HUES64 (cell line): ENCODE measurements at regions not wholly inside any gene's neighbourhood (a gene's known extent, or its start where the extent isn't known, plus 50 kb on each side); places are given as distances from the start of the nearest gene placed in this dataset.

Experiments
- H3K27ac ChIP-seq: 2 replicates; pipeline ENCODE4 v1.7.0; 2013; ENCODE audit warnings: low read depth, low read length, inconsistent platforms
- H3K27me3 ChIP-seq: 2 replicates; pipeline ENCODE4 v1.6.1; 2013; ENCODE audit warnings: mild to moderate bottlenecking, low read length; ENCODE audit not compliant: insufficient read depth
- H3K36me3 ChIP-seq: 2 replicates; pipeline ENCODE4 v1.6.1; 2013; ENCODE audit warnings: mild to moderate bottlenecking, low read length; ENCODE audit not compliant: insufficient read depth
- H3K4me1 ChIP-seq: 2 replicates; pipeline ENCODE4 v1.6.1; 2013; ENCODE audit warnings: mild to moderate bottlenecking, low read length, moderate library complexity; ENCODE audit not compliant: insufficient read depth
- H3K4me3 ChIP-seq: 2 replicates; pipeline ENCODE4 v1.5.1; 2013; ENCODE audit warnings: mild to moderate bottlenecking, low read length, moderate library complexity
- H3K9ac ChIP-seq: 2 replicates; pipeline ENCODE4 v1.6.1; 2013; ENCODE audit warnings: mild to moderate bottlenecking, low read depth, low read length
- H3K9me3 ChIP-seq: 2 replicates; pipeline ENCODE4 v1.6.1; 2013; ENCODE audit warnings: low read depth, low read length; ENCODE audit not compliant: insufficient read depth
- WGBS: fragments of 150-250, 120-280 bp; methylation state at CpG from one replicate; pipeline ENCODE4 v1.1.7; 2013; ENCODE audit warnings: missing lambda C conversion rate; 5-methylcytosine and 5-hydroxymethylcytosine counted together

GRCh38 chr15:94099574-94099960, 131.8 kb upstream of the MCTP2 start:
- Histone ChIP-seq H3K27ac (no peak overlapping the region), H3K9me3 (no peaks in the 10 kb centered on the region), H3K4me3 (no peak overlapping the region), H3K9ac (no peak overlapping the region), H3K27me3 (no peaks in the 10 kb centered on the region), H3K4me1 (no peaks in the 10 kb centered on the region), H3K36me3 (no peaks in the 10 kb centered on the region)
- 96% methylated on average over 3 of the region's 3 CpGs for WGBS

GRCh38 chr15:94098921-94099573, 132.3 kb upstream of the MCTP2 start:
- no peaks in the 10 kb centered on the region for H3K27me3 ChIP-seq
- no peak overlapping the region for H3K4me3 ChIP-seq
- H3K27ac ChIP-seq = no peak overlapping the region
- no peaks in the 10 kb centered on the region for H3K9me3 ChIP-seq
- no peak overlapping the region for H3K9ac ChIP-seq
- no peaks in the 10 kb centered on the region for H3K36me3 ChIP-seq
- 89% methylated on average over 4 of the region's 5 CpGs for WGBS
- H3K4me1 ChIP-seq = no peaks in the 10 kb centered on the region

GRCh38 chr15:94097552-94097951, 133.8 kb upstream of the MCTP2 start:
- H3K9me3 ChIP-seq = no peaks in the 10 kb centered on the region
- WGBS = 97% methylated on average over 6 of the region's 6 CpGs
- H3K27me3 ChIP-seq = no peaks in the 10 kb centered on the region
- H3K9ac ChIP-seq = no peak overlapping the region
- H3K36me3 ChIP-seq = no peaks in the 10 kb centered on the region
- H3K4me1 ChIP-seq = no peaks in the 10 kb centered on the region
- H3K27ac ChIP-seq = no peak overlapping the region
- H3K4me3 ChIP-seq = no peak overlapping the region

- no peak overlapping the region for H3K27ac ChIP-seq
- no peak overlapping the region for H3K9ac ChIP-seq
- 83% methylated on average over 1 of the region's 1 CpG for WGBS
- no peaks in the 10 kb centered on the region for H3K4me1 ChIP-seq
- H3K4me3 ChIP-seq = no peak overlapping the region
- H3K36me3 ChIP-seq = no peaks in the 10 kb centered on the region
- no peaks in the 10 kb centered on the region for H3K27me3 ChIP-seq
- H3K9me3 ChIP-seq = no peaks in the 10 kb centered on the region
Observed at GRCh38 chr15:94094310-94094709, 137.1 kb upstream of the MCTP2 start.

- Histone ChIP-seq H3K27ac (no peak overlapping the region), H3K36me3 (no peaks in the 10 kb centered on the region), H3K4me1 (no peaks in the 10 kb centered on the region; the same call in 1 of the 2 replicates), H3K27me3 (no peaks in the 10 kb centered on the region), H3K9ac (no peak overlapping the region), H3K4me3 (no peak overlapping the region), H3K9me3 (no peaks in the 10 kb centered on the region)
Observed at GRCh38 chr15:94086341-94086740, 145.0 kb upstream of the MCTP2 start.

- Histone ChIP-seq H3K9ac (no peak overlapping the region), H3K27me3 (no peaks in the 10 kb centered on the region), H3K4me3 (no peak overlapping the region), H3K9me3 (no peaks in the 10 kb centered on the region), H3K4me1 (peaks cover 6% of the 10 kb centered on the region; the same call in 1 of the 2 replicates), H3K36me3 (no peaks in the 10 kb centered on the region), H3K27ac (no peak overlapping the region)
- 88% methylated on average over 5 of the region's 6 CpGs for WGBS
Observed at GRCh38 chr15:94083467-94084052, 147.8 kb upstream of the MCTP2 start.

- H3K27ac ChIP-seq = no peak overlapping the region
- H3K36me3 ChIP-seq = no peaks in the 10 kb centered on the region
- peaks cover 6% of the 10 kb centered on the region; the same call in 1 of the 2 replicates for H3K4me1 ChIP-seq
- no peaks in the 10 kb centered on the region for H3K27me3 ChIP-seq
- H3K9me3 ChIP-seq = no peaks in the 10 kb centered on the region
- H3K9ac ChIP-seq = no peak overlapping the region
- no peak overlapping the region for H3K4me3 ChIP-seq
- 98% methylated on average over 4 of the region's 4 CpGs for WGBS
Observed at GRCh38 chr15:94081829-94082228, 149.5 kb upstream of the MCTP2 start.

DNA sequence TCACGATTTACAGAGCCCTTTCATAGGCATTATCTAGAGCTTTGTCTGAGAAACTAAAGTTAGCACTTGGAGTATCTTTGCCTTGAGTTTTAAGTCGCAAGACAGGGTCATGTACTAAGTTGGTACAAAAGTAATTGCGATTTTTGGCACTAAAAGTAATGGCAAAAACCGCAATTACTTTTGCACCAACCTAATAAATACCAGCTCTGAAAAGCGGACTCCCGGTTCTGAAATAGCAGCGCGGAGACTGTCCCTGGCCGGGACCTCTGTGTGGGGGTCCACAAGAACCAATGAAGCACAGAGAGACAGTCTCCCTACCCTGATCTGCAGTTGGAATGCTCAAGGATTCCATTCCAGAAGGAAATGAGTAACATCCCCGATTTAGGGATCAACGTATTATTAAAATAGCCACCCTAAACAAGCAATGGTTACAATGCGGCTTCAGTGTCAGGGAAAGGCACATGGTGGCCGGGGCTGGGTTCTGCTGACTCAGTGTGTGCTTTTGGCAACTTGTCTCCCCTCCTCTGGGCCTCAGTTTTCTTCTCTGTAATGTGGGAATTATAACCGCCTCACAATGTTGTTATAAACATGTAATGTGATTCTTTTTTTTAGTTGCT, 150.3 kb upstream of the MCTP2 start:
- peaks cover 6% of the 10 kb centered on the region; the same call in 1 of the 2 replicates for H3K4me1 ChIP-seq

GRCh38 chr15:94080416-94080815, 150.9 kb upstream of the MCTP2 start:
- no peak overlapping the region for H3K9ac ChIP-seq
- H3K36me3 ChIP-seq = no peaks in the 10 kb centered on the region
- no peak overlapping the region for H3K4me3 ChIP-seq
- H3K4me1 ChIP-seq = peaks cover 6% of the 10 kb centered on the region; the same call in 1 of the 2 replicates
- no peak overlapping the region for H3K27ac ChIP-seq
- 53% methylated on average over 8 of the region's 8 CpGs for WGBS
- H3K9me3 ChIP-seq = no peaks in the 10 kb centered on the region
- no peaks in the 10 kb centered on the region for H3K27me3 ChIP-seq

More for the DNA sequence above, 150.3 kb upstream of the MCTP2 start:
- no peak overlapping the region for H3K27ac ChIP-seq
- 94% methylated on average over 13 of the region's 14 CpGs for WGBS
- no peaks in the 10 kb centered on the region for H3K9me3 ChIP-seq
- no peaks in the 10 kb centered on the region for H3K36me3 ChIP-seq
- H3K9ac ChIP-seq = no peak overlapping the region
- H3K27me3 ChIP-seq = no peaks in the 10 kb centered on the region
- H3K4me3 ChIP-seq = no peak overlapping the region

- Histone ChIP-seq H3K4me3 (no peak overlapping the region), H3K36me3 (no peaks in the 10 kb centered on the region), H3K9ac (no peak overlapping the region), H3K27me3 (no peaks in the 10 kb centered on the region), H3K27ac (no peak overlapping the region), H3K9me3 (no peaks in the 10 kb centered on the region), H3K4me1 (peaks cover 6% of the 10 kb centered on the region; the same call in 1 of the 2 replicates)
- 94% methylated on average over 4 of the region's 4 CpGs for WGBS
Observed at GRCh38 chr15:94079968-94080367, 151.4 kb upstream of the MCTP2 start.

DNA sequence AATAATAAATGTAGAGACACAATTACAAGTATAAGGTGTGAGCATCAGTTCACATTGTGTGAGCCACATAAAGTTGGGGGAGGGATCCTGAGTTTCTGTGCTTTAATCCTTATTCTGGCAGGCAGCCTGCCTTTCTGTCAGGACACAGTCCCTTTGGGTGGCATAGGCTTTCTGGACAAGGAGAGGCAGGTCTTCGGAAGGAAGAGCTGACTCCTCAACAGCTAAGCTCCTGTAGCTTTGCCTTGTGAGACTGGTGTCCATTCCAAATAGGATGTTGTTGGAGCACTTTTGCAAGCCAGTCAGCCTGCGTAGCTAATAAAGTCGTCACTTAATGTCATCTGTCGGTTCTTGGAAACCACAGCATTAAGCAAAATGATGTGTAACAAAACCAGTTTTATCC, 151.9 kb upstream of the MCTP2 start:
- Histone ChIP-seq H3K27ac (no peak overlapping the region), H3K4me3 (no peak overlapping the region), H3K27me3 (no peaks in the 10 kb centered on the region), H3K36me3 (no peaks in the 10 kb centered on the region), H3K9me3 (no peaks in the 10 kb centered on the region), H3K4me1 (peaks cover 6% of the 10 kb centered on the region; the same call in 1 of the 2 replicates), H3K9ac (no peak overlapping the region)
- WGBS = 90% methylated on average over 4 of the region's 4 CpGs
